HG03575 (cell line): ENCODE measurements at regions not wholly inside any gene's neighbourhood (a gene's known extent, or its start where the extent isn't known, plus 50 kb on each side); places are given as distances from the start of the nearest gene placed in this dataset.

Source experiments
- ATAC-seq: cut with Tn5 transposase; IDR thresholded peaks from one replicate; pipeline ENCODE4 v1.9.1; 2021; ENCODE audit not compliant: unreplicated experiment, insufficient number of reproducible peaks, low FRiP score; ENCODE audit errors: extremely low read depth

- ATAC-seq, result no peak
Measured at GRCh38 chr21:36552434-36552785, 72.5 kb upstream of the CLDN14 start.

DNA sequence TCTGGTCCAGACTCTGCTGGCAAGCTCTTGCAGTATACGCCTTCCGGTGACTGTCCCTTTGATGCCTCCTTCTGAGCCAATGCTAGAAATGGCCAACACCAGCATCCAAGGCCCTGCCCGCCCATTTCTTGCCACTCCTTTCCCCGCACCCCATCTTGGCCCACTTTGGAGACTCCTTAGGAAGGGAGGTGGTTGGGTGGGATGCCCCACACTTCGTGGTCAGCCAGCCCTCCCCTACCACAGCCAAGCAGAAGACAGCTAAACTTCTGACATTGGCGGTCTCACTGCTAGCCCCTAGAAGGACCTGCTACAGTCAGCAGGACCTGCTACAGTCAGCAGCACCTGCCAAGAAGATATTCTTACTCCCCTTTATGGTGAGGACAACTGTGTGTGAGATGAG lies 73.5 kb upstream of the CLDN14 start:
- ATAC-seq, result no peak

DNA sequence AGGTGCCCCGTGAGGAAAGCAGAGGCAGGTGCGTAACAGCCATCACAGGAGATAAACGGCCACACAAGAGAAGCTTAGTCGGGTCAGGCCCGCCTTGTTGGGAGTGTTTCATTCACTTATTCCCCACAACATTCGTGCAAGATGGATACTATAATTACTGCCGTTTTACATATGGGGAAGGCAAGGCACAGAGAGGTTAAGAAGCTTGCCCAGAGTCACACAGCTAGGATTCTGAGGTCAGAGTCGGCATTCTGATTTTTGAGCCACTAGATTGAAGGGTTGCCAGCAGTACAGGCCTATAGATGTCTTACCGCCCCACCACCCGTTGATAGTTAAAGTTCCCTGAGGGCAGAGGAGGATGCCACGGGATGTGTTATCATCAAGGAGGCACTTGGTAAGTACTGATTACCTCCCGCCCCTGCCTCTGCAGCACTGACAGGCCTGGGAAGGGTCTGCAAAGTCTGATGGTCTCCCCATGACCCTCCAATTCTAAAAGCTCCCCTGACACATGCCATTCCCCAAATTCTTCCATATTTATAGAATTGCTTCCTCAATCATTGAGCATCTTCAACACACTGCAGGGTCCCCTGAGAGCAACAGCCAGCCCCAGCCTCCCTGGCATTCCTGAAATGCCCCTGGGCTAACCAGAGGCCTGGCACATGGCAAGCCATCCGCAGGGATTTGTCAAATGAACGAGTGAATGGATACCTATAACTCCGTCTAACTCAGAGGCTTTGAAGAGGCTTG lies 74.7 kb upstream of the CLDN14 start:
- ATAC-seq, result no peak

DNA sequence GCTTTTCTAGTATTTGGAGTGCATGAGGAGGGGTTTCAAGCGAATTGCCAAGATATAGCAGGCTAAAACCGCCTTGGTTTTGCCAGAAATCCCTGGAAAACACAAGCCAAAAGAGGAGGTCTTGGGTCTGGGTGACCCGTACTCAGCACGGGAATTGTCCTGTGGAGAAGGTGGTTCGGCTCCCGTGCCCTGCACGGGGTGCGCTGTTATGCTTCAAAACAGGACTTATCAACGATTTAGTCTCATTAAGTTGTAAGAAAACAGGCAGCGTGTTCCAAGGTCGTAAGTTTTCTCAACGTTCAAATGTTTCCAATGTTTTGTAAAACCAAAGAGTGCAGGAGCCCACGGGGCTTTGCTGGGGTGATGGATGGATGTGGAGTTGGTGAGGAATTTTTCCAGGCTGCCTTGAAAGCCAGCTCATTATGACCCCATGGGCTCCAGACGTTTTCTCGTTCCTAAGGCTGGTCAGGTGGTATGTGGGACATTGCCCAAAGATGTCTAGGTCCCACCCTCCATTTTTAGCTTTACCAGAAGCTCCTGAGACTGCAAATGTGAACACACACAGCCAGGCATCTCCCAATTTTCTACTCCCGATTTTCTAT lies 75.4 kb upstream of the CLDN14 start:
- no peak for ATAC-seq

DNA sequence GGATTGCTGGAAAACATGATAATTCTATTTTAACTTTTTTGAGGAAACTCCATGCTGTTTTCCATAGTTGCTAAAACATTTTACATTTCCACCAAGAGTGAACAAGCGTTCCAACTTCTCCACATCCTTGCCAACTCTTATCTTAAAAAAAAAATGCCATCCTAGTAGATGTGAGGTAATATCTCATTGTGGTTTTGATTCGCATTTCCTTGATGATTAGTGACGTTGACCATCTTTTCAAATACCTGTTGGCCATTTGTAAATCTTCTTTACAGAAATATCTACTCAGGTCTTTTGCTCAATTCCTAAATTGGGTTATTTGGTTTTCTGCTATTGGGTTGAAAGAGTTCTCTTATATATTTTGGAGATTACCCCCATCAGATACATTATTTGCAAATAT lies 77.4 kb upstream of the CLDN14 start:
- ATAC-seq, result no peak

DNA sequence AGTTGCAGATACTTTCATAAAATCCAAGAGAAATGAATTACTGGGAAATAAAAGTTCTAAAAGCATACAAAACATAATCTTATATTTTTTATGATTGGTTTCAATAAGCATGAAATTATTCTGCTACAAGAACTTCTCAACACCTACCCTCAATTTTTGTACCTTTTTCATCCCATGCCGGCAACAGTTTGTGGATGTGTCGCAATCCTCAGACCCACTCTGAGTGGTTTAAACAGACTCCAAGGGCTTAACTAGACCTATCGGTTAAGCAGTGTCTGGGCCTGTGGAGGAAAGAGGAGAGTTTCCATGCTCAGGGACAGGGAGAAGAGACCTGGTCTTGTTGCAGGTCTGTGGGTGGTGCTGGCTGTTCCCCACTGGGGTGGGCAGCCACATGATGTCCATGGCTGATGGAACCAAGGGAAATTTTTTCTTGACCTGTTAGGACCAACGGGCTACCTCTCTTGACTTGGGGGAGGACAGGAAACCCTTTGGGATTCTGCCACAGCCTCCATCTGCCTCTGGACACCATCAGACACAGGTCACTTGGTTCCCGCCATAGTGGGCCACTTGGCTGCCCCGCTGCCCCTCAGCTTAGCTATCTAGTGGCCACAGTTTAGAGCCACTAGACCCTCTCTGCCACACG lies 81.1 kb upstream of the CLDN14 start:
- no peak for ATAC-seq

DNA sequence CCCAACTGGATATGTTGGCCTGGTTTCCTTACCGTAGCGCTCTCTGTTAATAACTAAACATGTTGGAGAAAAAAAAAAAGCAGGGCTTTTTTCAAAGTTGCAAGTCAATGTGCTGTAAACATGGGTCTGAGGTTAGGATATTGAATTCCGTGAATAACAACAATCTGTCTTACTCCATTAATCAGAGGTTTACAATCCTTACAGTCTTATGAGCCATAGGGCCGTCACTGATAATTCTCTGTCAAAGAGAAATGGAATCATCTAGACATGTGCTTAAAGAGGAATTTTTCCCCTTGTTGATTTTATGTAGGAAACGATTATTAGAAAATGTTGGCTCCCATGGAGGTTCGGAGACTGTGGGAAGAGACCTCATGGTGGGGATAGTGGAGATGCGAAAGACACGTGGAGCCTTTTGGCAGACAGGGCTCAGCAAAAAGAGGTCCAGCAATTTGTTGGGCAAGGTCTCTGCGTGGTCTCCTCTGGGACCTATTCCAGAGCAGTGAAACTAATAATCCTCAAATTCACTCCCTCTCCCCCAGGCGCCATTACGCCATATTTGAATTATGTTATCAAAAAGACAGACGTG lies 83.5 kb upstream of the CLDN14 start:
- ATAC-seq, result no peak

- no peak for ATAC-seq
Measured at GRCh38 chr21:36564647-36565046, 84.7 kb upstream of the CLDN14 start.

GRCh38 chr21:36565540-36565939 lies 85.6 kb upstream of the CLDN14 start:
- no peak for ATAC-seq

GRCh38 chr21:36566644-36567043 lies 86.7 kb upstream of the CLDN14 start:
- ATAC-seq, result no peak

GRCh38 chr21:36567216-36567885 lies 87.4 kb upstream of the CLDN14 start:
- ATAC-seq, result no peak

DNA sequence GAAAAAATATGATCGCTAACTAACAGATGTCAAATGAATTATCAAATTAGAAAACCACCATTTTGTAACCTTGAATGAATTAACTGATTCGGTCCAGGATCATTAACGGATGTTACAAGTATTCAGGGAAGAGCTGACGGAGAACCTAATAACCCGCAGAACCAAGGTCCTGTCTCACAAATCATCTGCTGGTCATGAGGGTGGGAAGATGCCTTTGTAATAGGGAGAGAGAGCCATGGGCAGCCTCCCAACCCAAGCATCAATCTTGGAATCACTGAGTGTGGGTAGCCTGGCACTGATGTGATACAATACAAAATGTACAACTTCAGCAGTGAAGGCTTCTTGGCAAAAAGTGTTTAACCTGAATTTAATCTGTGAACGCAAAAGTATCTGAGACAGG lies 89.6 kb upstream of the CLDN14 start:
- ATAC-seq, result no peak

DNA sequence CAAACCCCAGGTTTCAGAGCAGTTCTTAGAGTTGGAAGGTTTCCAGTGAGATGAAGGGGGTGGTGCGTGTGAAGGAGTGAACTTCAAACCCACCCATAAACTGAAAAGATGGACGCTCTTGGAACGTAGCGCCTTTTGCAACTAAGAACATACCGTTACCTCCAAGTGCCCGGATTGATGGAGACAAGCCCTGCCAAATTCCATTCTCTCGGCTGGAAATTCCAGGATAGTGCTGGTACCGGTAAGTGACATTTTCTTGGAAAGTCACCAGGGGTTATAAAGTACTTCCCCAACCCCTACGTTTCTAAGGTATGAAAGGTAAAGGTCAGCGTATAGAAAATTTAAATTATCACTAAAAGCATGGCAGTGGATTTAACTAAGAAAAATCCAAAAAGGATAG lies 91.6 kb upstream of the CLDN14 start:
- ATAC-seq, result no peak

- ATAC-seq, result no peak
Measured at GRCh38 chr21:36572039-36572438, 92.1 kb upstream of the CLDN14 start.

DNA sequence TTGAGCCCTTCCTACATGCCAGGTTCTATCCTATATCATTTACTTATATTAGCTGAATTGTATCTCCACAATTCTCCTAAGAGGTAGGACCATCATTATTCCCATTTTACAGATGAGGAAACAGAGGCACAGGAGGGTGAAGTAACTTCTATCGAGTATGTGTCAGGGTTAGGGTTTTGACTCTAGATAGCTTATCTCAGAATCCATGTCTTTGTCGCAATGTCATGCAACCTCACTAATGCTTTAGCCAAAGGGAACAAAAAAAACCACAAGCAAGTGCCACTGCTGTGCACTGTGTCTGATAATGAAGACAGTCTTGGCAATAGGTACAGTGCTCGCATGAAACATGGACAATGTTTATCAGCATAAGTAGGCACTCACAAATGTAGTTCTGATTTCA lies 95.4 kb upstream of the CLDN14 start:
- no peak for ATAC-seq

DNA sequence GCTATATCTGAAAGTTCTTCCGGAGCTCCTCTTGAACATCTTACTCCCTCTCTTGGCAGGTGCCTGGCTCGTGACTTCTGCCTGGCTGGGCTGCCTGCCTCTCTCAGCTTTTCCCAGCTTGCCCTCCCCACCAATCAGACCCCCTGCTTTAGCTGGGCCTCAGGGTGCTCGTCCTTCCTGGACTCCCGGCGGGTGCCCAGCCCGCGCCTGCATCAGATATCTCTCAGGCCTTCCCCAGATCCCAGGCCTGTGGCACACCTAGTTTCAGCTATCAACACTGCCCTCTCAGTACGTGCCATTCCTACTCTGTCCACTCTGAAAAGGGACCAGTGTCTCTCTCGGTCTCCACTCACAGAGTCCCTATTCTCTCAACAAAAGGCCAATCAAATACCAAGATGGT lies 96.5 kb upstream of the CLDN14 start:
- no peak for ATAC-seq

DNA sequence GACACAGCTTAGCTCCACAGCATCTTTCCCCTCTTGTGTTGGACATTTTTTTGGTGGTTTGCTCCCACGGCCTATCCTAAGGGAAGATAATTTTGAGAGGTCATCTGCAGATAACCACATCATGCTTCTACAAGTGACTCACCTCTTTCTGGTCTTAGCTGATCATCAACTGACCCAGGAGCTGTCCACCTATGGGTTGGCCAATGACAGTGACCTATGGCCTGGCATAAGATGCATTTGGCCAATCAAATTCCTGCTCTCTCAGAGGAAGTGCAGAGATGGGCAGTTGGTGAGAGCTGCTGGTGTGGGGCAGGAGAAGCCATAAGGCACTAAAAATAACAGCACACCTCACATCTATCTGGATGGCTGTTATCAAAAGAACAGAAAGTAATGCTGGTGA lies 100.0 kb upstream of the CLDN14 start:
- ATAC-seq, result no peak

DNA sequence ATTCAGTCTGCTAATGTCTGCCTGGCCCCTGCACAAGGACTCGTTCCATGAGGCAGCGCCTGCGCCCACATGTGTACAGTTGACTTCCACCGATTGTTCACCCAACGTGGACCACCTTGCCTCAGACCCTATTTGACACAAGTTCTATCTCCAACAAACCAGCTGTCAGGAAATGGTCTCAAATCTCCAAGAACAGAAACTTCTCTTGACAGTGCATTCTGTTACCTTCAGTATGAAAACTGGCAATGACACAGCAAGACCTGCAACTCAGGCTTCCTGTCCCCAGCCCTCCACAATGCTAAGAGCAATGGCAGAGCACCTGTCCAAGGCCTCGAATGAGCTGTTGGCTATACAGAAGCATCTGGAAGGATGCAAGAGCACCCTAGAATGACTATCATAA lies 102.3 kb upstream of the CLDN14 start:
- no peak for ATAC-seq

- ATAC-seq, result no peak
Measured at GRCh38 chr21:36583591-36583990, 103.7 kb upstream of the CLDN14 start.
